BLaER1 treated with 17β-estradiol and CSF1 and Interleukin-3, amounts not matched to agents 10 nM and 100 nM (cell line): ENCODE measurements at regions not wholly inside any gene's neighbourhood (a gene's known extent, or its start where the extent isn't known, plus 50 kb on each side); places are given as distances from the start of the nearest gene placed in this dataset.

Experiments
- H3K27ac ChIP-seq, 11 experiments: shearing (Covaris generic); formaldehyde crosslinking; 2 replicates each; pipeline ENCODE4 v1.8.1; 2022
- H3K27me3 ChIP-seq, 11 experiments: shearing (Covaris generic); formaldehyde crosslinking; 2 replicates each; pipeline ENCODE4 v1.8.1; 2022
- H3K36me3 ChIP-seq, 11 experiments: shearing (Covaris generic); formaldehyde crosslinking; 2 replicates each; pipeline ENCODE4 v1.8.1; 2022
- H3K4me1 ChIP-seq, 10 experiments: shearing (Covaris generic); formaldehyde crosslinking; 2 replicates each; pipeline ENCODE4 v1.8.1; 2022
- H3K4me2 ChIP-seq, 11 experiments: shearing (Covaris generic); formaldehyde crosslinking; 2 replicates each; pipeline ENCODE4 v1.8.1; 2022
- H3K4me3 ChIP-seq, 10 experiments: shearing (Covaris generic); formaldehyde crosslinking; 2 replicates each; pipeline ENCODE4 v1.8.1; 2022
- H3K9ac ChIP-seq, 11 experiments: shearing (Covaris generic); formaldehyde crosslinking; 2 replicates each; pipeline ENCODE4 v1.8.1; 2022
- H3K9me3 ChIP-seq, 11 experiments: shearing (Covaris generic); formaldehyde crosslinking; replicated peaks in 1 of 11; 2 replicates each; pipeline ENCODE4 v1.8.1; 2022
- H4K20me1 ChIP-seq, 11 experiments: shearing (Covaris generic); formaldehyde crosslinking; 2 replicates each; pipeline ENCODE4 v1.8.1; 2022
- Cebpa-rat ChIP-seq, 11 experiments: shearing (Covaris generic); IDR thresholded peaks; 2 replicates each; pipeline ENCODE4 v1.8.1; 2022

- Histone ChIP-seq H3K27me3 (no peaks in the 10 kb centered on the region), H3K36me3 (no peaks in the 10 kb centered on the region), H4K20me1 (no peaks in the 10 kb centered on the region), H3K4me2 (no peak overlapping the region), H3K4me3 (no peak overlapping the region), H3K27ac (no peak overlapping the region), H3K9ac (no peak overlapping the region), H3K9me3 (no peaks in the 10 kb centered on the region), H3K4me1 (no peaks in the 10 kb centered on the region)
- TF ChIP-seq Cebpa-rat (IDR thresholded peaks at IDR 0.05): no peak
Observed at GRCh38 chr4:165707128-165707527, 165.9 kb upstream of the TLL1 start.

GRCh38 chr4:165709516-165709915, 163.5 kb upstream of the TLL1 start:
- H3K36me3 ChIP-seq: no peaks in the 10 kb centered on the region
- no peak overlapping the region for H3K4me2 ChIP-seq
- no peaks in the 10 kb centered on the region for H3K27me3 ChIP-seq
- no peaks in the 10 kb centered on the region for H3K4me1 ChIP-seq
- H3K4me3 ChIP-seq: no peak overlapping the region
- H4K20me1 ChIP-seq: no peaks in the 10 kb centered on the region
- H3K27ac ChIP-seq: no peak overlapping the region
- no peak overlapping the region for H3K9ac ChIP-seq
- no peaks in the 10 kb centered on the region for H3K9me3 ChIP-seq
- TF ChIP-seq Cebpa-rat (IDR thresholded peaks at IDR 0.05): peak in 1 of 11 experiments; percentile 50; a peak in 1 of 22 replicates

GRCh38 chr4:165709973-165710526, 163.0 kb upstream of the TLL1 start:
- no peaks in the 10 kb centered on the region for H4K20me1 ChIP-seq
- H3K9me3 ChIP-seq: no peaks in the 10 kb centered on the region
- TF ChIP-seq Cebpa-rat (IDR thresholded peaks at IDR 0.05): no peak
- no peak overlapping the region for H3K27ac ChIP-seq
- H3K4me2 ChIP-seq: no peak overlapping the region
- H3K9ac ChIP-seq: no peak overlapping the region
- no peak overlapping the region for H3K4me3 ChIP-seq
- no peaks in the 10 kb centered on the region for H3K4me1 ChIP-seq
- H3K36me3 ChIP-seq: no peaks in the 10 kb centered on the region
- no peaks in the 10 kb centered on the region for H3K27me3 ChIP-seq

DNA sequence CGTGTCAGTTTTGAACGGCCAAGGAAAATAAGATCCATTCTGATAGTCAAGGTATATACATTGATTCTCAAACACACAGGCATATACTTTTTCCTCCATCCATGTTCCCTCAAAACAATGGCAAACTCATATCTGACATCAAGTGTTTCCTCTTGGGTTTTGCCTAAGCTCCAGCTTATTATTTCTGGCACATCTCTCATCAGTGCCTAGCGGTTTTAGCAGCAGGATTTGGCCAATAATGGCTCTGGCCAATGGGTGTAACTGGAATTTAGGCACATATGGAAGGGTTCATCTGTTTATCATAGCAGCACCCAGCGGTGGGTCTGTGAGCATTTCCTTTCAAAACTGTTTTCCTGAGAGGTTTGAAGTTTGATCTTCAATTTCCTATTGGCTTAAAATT, 161.6 kb upstream of the TLL1 start:
- Histone ChIP-seq H3K4me2 (no peak overlapping the region), H4K20me1 (no peaks in the 10 kb centered on the region), H3K4me1 (no peaks in the 10 kb centered on the region), H3K9ac (no peak overlapping the region), H3K4me3 (no peak overlapping the region), H3K27ac (no peak overlapping the region), H3K36me3 (no peaks in the 10 kb centered on the region), H3K27me3 (no peaks in the 10 kb centered on the region), H3K9me3 (no peaks in the 10 kb centered on the region)
- no peak for TF ChIP-seq Cebpa-rat (IDR thresholded peaks at IDR 0.05)

DNA sequence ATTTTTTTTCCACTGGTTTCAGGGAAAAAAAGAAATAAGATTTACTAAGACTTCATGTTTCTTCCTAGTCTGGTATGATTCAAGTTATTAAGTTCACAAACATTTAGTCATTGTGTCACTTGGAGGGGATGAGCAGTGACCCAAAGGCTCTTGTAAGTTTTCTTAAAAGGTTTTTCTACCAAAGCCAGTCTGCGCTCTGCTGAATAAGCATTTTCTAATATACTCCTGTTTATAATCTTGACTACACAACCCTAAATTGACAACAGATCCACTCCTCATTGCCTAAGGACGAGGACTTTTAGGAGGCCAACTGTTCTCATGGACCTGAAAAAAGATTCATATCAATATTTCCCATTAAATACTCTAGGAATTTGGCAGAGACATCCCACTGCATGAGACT, 161.1 kb upstream of the TLL1 start:
- H3K4me2 ChIP-seq: no peak overlapping the region
- no peaks in the 10 kb centered on the region for H3K9me3 ChIP-seq
- H3K27ac ChIP-seq: no peak overlapping the region
- no peak overlapping the region for H3K9ac ChIP-seq
- TF ChIP-seq Cebpa-rat (IDR thresholded peaks at IDR 0.05): no peak
- H3K4me1 ChIP-seq: no peaks in the 10 kb centered on the region
- no peaks in the 10 kb centered on the region for H3K27me3 ChIP-seq
- H3K4me3 ChIP-seq: no peak overlapping the region
- no peaks in the 10 kb centered on the region for H4K20me1 ChIP-seq
- no peaks in the 10 kb centered on the region for H3K36me3 ChIP-seq

DNA sequence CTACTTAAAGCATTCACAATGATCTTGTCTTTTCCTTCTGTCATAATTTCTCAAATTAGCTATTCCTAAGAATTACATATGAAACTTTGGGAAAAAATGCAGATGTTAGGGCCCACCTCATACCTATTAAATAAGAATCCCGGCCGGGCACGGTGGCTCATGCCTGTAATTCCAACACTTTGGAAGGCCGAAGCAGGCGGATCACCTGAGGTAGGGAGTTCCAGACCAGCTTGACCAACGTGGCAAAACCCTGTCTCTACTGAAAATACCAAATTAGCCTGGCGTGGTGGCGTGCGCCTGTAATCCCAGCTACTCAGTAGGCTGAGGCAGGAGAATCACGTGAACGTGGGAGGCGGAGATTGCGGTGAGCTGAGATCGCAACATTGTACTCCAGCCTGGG, 158.4 kb upstream of the TLL1 start:
- Histone ChIP-seq H3K4me3 (no peak overlapping the region), H3K4me2 (no peak overlapping the region), H3K9me3 (no peaks in the 10 kb centered on the region), H3K36me3 (no peaks in the 10 kb centered on the region), H3K27me3 (no peaks in the 10 kb centered on the region), H3K27ac (no peak overlapping the region), H3K4me1 (no peaks in the 10 kb centered on the region), H4K20me1 (no peaks in the 10 kb centered on the region), H3K9ac (no peak overlapping the region)
- no peak for TF ChIP-seq Cebpa-rat (IDR thresholded peaks at IDR 0.05)

GRCh38 chr4:165715211-165715610, 157.8 kb upstream of the TLL1 start:
- no peak for TF ChIP-seq Cebpa-rat (IDR thresholded peaks at IDR 0.05)
- no peak overlapping the region for H3K9ac ChIP-seq
- H3K4me2 ChIP-seq: no peak overlapping the region
- no peaks in the 10 kb centered on the region for H3K36me3 ChIP-seq
- no peaks in the 10 kb centered on the region for H4K20me1 ChIP-seq
- H3K9me3 ChIP-seq: no peaks in the 10 kb centered on the region
- no peak overlapping the region for H3K4me3 ChIP-seq
- H3K27me3 ChIP-seq: no peaks in the 10 kb centered on the region
- H3K4me1 ChIP-seq: no peaks in the 10 kb centered on the region
- no peak overlapping the region for H3K27ac ChIP-seq

DNA sequence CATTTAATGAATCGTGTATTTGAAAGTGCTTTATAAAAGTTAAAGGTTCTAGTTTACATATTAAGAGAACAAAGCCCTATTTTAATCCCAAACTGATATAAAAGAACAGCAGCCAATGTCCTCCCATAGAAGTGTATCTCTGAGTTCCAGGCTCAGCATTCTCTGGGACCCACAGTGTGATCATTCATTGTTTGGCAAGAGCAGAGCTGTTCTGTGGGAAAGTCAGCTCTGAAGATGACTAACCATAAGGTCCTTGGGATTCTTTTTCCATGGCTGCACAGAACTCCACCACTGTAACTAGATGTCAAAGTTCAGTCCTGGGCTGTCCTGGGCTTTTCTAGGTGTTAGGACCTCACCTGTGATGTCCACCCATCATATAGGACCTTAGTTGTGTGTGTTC, 157.0 kb upstream of the TLL1 start:
- Histone ChIP-seq H3K4me2 (no peak overlapping the region), H3K9me3 (no peaks in the 10 kb centered on the region), H3K9ac (no peak overlapping the region), H3K4me1 (no peaks in the 10 kb centered on the region), H3K36me3 (no peaks in the 10 kb centered on the region), H3K27me3 (no peaks in the 10 kb centered on the region), H3K27ac (no peak overlapping the region), H3K4me3 (no peak overlapping the region), H4K20me1 (no peaks in the 10 kb centered on the region)
- no peak for TF ChIP-seq Cebpa-rat (IDR thresholded peaks at IDR 0.05)

- Histone ChIP-seq H3K4me1 (no peaks in the 10 kb centered on the region), H3K36me3 (no peaks in the 10 kb centered on the region), H3K4me3 (no peak overlapping the region), H4K20me1 (no peaks in the 10 kb centered on the region), H3K4me2 (no peak overlapping the region), H3K9ac (no peak overlapping the region), H3K9me3 (no peaks in the 10 kb centered on the region), H3K27ac (no peak overlapping the region), H3K27me3 (no peaks in the 10 kb centered on the region)
- no peak for TF ChIP-seq Cebpa-rat (IDR thresholded peaks at IDR 0.05)
Observed at GRCh38 chr4:165716472-165716871, 156.6 kb upstream of the TLL1 start.

DNA sequence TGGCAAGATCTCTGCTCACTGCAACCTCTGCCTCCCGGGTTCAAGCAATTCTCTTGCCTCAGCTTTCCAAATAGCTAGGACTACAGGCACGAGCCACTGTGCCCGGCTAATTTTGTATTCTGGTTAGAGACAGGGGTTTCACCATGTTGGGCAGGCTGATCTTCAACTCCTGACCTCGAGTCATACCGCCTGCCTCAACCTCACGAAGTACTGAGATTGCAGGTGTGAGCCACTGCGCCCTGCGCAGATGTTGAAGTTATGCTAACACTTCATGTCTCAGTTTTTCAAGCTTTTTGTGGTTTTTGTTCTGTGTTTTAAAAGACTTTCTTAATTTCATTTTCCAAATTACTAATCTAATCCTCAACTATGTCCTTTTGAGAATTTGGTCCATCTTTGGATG, 154.4 kb upstream of the TLL1 start:
- Histone ChIP-seq H4K20me1 (no peaks in the 10 kb centered on the region), H3K27me3 (no peaks in the 10 kb centered on the region), H3K9ac (no peak overlapping the region), H3K4me3 (no peak overlapping the region), H3K4me1 (no peaks in the 10 kb centered on the region), H3K9me3 (no peaks in the 10 kb centered on the region), H3K4me2 (no peak overlapping the region), H3K36me3 (no peaks in the 10 kb centered on the region), H3K27ac (no peak overlapping the region)
- no peak for TF ChIP-seq Cebpa-rat (IDR thresholded peaks at IDR 0.05)
